ENCODE measurements at regions not wholly inside any gene's neighbourhood (a gene's known extent, or its start where the extent isn't known, plus 50 kb on each side); places are given as distances from the start of the nearest gene placed in this dataset.

GRCh38 chr6:139638179-139638941 lies 263.9 kb upstream of the CITED2 start:
- DNase-seq, result no peak

GRCh38 chr6:139637766-139638165 lies 263.3 kb upstream of the CITED2 start:
- no peak for DNase-seq

- no peak for DNase-seq
These were observed 261.9 kb upstream of the CITED2 start for GRCh38 chr6:139636391-139636790.

- no peak for DNase-seq
These were observed 261.1 kb upstream of the CITED2 start for GRCh38 chr6:139635401-139636130.

GRCh38 chr6:139632840-139633239 lies 258.4 kb upstream of the CITED2 start:
- no peak for DNase-seq

GRCh38 chr6:139628270-139628669 lies 253.8 kb upstream of the CITED2 start:
- DNase-seq, result no peak

GRCh38 chr6:139627091-139627490 lies 252.6 kb upstream of the CITED2 start:
- DNase-seq, result no peak

- DNase-seq, result peak in 1 of 5 experiments; percentile 35
These were observed 251.8 kb upstream of the CITED2 start for GRCh38 chr6:139625998-139626975.

GRCh38 chr6:139625081-139625939 lies 250.9 kb upstream of the CITED2 start:
- no peak for DNase-seq

- DNase-seq, result no peak
These were observed 248.9 kb upstream of the CITED2 start for GRCh38 chr6:139623372-139623771.

GRCh38 chr6:139613496-139613895 lies 239.0 kb upstream of the CITED2 start:
- DNase-seq, result no peak

GRCh38 chr6:139612135-139612465 lies 237.7 kb upstream of the CITED2 start:
- DNase-seq, result no peak

- DNase-seq, result no peak
These were observed 237.1 kb upstream of the CITED2 start for GRCh38 chr6:139611327-139612134.

- no peak for DNase-seq
These were observed 234.2 kb upstream of the CITED2 start for GRCh38 chr6:139608466-139609261.

GRCh38 chr6:139605350-139605749 lies 230.9 kb upstream of the CITED2 start:
- no peak for DNase-seq

GRCh38 chr6:139603581-139603980 lies 229.1 kb upstream of the CITED2 start:
- no peak for DNase-seq

GRCh38 chr6:139602577-139602976 lies 228.1 kb upstream of the CITED2 start:
- DNase-seq, result no peak

GRCh38 chr6:139600919-139601475 lies 226.5 kb upstream of the CITED2 start:
- DNase-seq, result peak in 1 of 5 experiments; percentile 69

- DNase-seq, result no peak
These were observed 225.9 kb upstream of the CITED2 start for GRCh38 chr6:139600343-139600742.

Measured in T-helper 2 cell (primary cell).